NT2/D1 (cell line): ENCODE measurements at regions not wholly inside any gene's neighbourhood (a gene's known extent, or its start where the extent isn't known, plus 50 kb on each side); places are given as distances from the start of the nearest gene placed in this dataset.
"Not testable (repeated sequence)": the region's sequence is repeated elsewhere in the genome, so short reads cannot be mapped to it uniquely, and the experiment has no call there.

Experiments used
- DNase-seq: peaks from one replicate; pipeline ENCODE4 v3.0.0-alpha.2; 2011; ENCODE audit warnings: low read depth, low spot score
- H3K27me3 ChIP-seq: 2 replicates; pipeline ENCODE4 v1.6.0; 2011; ENCODE audit warnings: mild to moderate bottlenecking; ENCODE audit not compliant: insufficient read length, insufficient read depth
- H3K36me3 ChIP-seq: 2 replicates; pipeline ENCODE4 v1.6.1; 2011; ENCODE audit warnings: mild to moderate bottlenecking, low read length, mixed read lengths; ENCODE audit not compliant: insufficient read depth, insufficient read length
- H3K4me1 ChIP-seq: 2 replicates; pipeline ENCODE4 v1.5.1; 2011; ENCODE audit not compliant: insufficient read depth, insufficient read length
- H3K4me3 ChIP-seq: 2 replicates; pipeline ENCODE4 v1.5.1; 2011; ENCODE audit warnings: low read depth; ENCODE audit not compliant: insufficient read length
- H3K9ac ChIP-seq: 2 replicates; pipeline ENCODE4 v1.6.0; 2011; ENCODE audit warnings: low read depth; ENCODE audit not compliant: insufficient read length
- H3K9me3 ChIP-seq: 2 replicates; pipeline ENCODE4 v1.5.1; 2011; ENCODE audit warnings: mild to moderate bottlenecking, low read length; ENCODE audit not compliant: insufficient read depth
- SUZ12 ChIP-seq: IDR thresholded peaks from 2 replicates; pipeline ENCODE4 v1.6.1; 2011; ENCODE audit not compliant: insufficient read length, insufficient read depth; ENCODE audit errors: extremely low read depth
- YY1 ChIP-seq: IDR thresholded peaks from 2 replicates; pipeline ENCODE4 v1.6.1; 2011; ENCODE audit not compliant: insufficient read length, insufficient read depth
- ZNF274 ChIP-seq: IDR thresholded peaks from 2 replicates; pipeline ENCODE4 v1.6.1; 2011; ENCODE audit warnings: mild to moderate bottlenecking, low read depth, low read length

DNA sequence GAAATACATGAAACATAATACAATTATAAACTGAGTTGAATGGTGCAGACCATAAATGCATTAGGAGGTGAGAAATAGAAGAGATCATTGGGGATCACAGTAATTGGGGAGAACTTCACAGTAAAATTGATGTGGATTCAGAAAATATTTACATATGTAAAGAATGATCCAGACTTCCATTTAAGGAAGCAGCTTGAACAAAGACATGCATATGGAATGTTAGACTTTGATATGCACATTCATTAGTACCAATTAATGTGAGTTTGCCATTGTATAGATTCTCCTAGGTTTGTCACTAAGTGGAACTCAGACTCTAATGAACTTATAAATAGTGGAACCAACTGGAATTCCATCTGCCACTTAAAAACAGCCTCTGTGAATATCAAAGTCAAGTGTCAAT is 235.6 kb downstream of the PARM1 start:
- no peak overlapping the region for H3K9ac ChIP-seq
- H3K9me3 ChIP-seq = peaks cover 10% of the 10 kb centered on the region; the same call in 1 of the 2 replicates
- H3K36me3 ChIP-seq = no peaks in the 10 kb centered on the region
- no peak for DNase-seq
- no peaks in the 10 kb centered on the region for H3K27me3 ChIP-seq
- no peak for TF ChIP-seq YY1
- no peak for TF ChIP-seq ZNF274
- TF ChIP-seq SUZ12 = no peak
- H3K4me3 ChIP-seq = no peak overlapping the region
- H3K4me1 ChIP-seq = no peaks in the 10 kb centered on the region

DNA sequence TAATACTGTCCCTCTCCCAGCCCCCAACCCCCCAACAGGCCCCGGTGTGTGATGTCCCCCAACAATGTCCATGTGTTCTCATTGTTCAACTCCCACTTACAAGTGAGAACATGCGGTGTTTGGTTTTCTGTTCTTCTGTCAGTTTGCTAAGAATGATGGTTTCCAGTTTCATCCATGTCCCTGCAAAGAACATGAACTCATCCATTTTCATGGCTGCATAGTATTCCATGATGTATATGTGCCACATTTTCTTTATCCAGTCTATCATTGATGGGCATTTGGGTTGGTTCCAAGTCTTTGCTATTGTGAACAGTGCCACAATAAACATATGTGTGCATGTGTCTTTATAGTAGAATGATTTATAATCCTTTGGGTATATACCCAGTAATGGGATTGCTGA is 232.2 kb downstream of the PARM1 start:
- not testable (repeated sequence) for H3K36me3 ChIP-seq, H3K9me3 ChIP-seq, DNase-seq, H3K4me1 ChIP-seq, H3K9ac ChIP-seq, H3K27me3 ChIP-seq, H3K4me3 ChIP-seq

DNA sequence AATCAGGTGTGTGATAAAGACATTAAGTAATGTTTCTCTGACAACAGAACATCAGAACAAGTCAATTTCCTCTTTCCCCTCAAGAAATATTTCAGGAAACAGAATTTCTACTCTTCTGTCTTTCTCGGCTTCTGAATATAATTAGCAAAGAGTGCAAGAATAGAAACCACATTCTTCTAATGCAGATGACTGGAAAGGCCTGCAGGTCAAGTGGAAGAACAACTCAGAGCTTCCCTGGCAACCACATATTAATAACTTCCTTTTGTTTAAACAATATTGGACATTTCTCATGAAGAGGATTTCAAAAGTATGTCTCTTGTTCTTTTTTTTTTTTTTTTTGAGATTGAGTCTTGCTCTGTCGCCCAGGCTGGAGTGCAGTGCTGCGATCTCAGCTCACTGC is 225.5 kb downstream of the PARM1 start:
- H3K36me3 ChIP-seq = no peaks in the 10 kb centered on the region
- H3K9me3 ChIP-seq = peaks cover 10% of the 10 kb centered on the region
- no peak for DNase-seq
- no peaks in the 10 kb centered on the region for H3K4me1 ChIP-seq
- TF ChIP-seq YY1 (no peak), SUZ12 (no peak), ZNF274 (no peak)
- no peak overlapping the region for H3K9ac ChIP-seq
- no peaks in the 10 kb centered on the region for H3K27me3 ChIP-seq
- no peak overlapping the region for H3K4me3 ChIP-seq

DNA sequence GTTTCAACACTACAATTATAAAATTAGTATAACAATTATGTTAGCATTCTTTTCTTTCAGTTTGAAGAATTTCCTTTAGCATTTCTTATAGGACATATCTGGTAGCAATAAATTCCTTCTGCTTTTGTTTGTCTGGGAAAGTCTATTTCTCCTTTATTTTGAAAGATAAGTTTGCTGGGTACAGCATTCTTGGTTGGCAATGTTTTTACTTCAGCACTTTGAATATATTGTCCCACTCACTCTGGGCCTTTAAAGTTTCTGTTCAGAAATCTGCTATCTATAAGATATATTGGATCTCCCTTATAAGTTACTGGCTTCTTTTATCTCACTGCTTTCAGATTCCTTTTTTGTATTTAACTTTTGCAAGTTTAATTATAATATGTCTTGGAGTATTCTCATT is 222.1 kb downstream of the PARM1 start:
- Histone ChIP-seq H3K9me3 (peaks cover 10% of the 10 kb centered on the region), H3K27me3 (no peaks in the 10 kb centered on the region), H3K9ac (no peak overlapping the region), H3K4me1 (no peaks in the 10 kb centered on the region), H3K4me3 (no peak overlapping the region), H3K36me3 (no peaks in the 10 kb centered on the region)
- TF ChIP-seq ZNF274 (no peak), YY1 (no peak), SUZ12 (no peak)
- no peak for DNase-seq

DNA sequence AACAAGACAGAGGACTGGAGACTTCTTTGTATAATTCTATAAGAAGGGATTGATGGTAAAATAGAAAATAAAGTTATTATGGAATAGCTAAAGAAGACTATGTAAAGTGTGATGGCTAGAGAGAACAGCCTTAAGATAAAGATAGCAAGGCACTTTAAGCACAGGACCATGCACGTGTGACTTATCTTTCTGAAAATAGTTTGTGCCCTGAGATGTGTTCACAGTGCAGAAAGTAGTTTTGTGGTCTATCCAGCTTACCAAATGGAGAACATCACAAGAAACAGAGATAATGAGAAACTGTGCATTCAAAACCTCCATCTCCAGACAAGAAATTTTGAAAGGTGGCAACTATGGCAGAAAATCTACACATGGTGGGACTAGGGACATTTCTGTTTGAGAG is 213.3 kb downstream of the PARM1 start:
- no peaks in the 10 kb centered on the region for H3K36me3 ChIP-seq
- TF ChIP-seq ZNF274 (no peak), SUZ12 (no peak), YY1 (no peak)
- DNase-seq = no peak

DNA sequence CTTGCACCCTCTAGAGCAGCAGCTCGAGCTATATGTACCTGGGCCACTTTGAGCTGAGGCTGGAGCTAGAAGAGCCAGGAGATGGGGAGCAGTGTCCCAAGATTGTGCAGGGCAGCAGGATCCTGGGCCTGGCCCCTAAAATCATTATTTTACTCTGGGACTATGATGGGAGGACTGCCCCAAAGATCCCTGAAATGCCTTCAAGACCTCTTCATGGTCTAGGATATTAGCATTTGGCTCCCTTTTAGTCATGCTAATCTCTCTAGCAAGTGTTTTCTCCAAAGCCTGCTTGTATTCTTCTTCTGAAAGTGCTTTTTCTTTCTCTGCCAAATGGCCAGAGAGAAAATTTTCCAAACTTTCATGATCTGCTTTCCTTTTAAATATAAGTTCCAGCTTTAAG is 211.6 kb downstream of the PARM1 start:
- TF ChIP-seq SUZ12 = no peak
- TF ChIP-seq ZNF274 = no peak
- no peak for TF ChIP-seq YY1
- no peaks in the 10 kb centered on the region for H3K9me3 ChIP-seq
- DNase-seq = no peak
- no peaks in the 10 kb centered on the region for H3K4me1 ChIP-seq
- H3K4me3 ChIP-seq = no peak overlapping the region
- no peaks in the 10 kb centered on the region for H3K27me3 ChIP-seq
- no peak overlapping the region for H3K9ac ChIP-seq
- no peaks in the 10 kb centered on the region for H3K36me3 ChIP-seq

More for the DNA sequence above, 213.3 kb downstream of the PARM1 start:
- no peaks in the 10 kb centered on the region for H3K27me3 ChIP-seq
- H3K4me1 ChIP-seq = no peaks in the 10 kb centered on the region
- H3K9me3 ChIP-seq = no peaks in the 10 kb centered on the region
- no peak overlapping the region for H3K9ac ChIP-seq
- no peak overlapping the region for H3K4me3 ChIP-seq

DNA sequence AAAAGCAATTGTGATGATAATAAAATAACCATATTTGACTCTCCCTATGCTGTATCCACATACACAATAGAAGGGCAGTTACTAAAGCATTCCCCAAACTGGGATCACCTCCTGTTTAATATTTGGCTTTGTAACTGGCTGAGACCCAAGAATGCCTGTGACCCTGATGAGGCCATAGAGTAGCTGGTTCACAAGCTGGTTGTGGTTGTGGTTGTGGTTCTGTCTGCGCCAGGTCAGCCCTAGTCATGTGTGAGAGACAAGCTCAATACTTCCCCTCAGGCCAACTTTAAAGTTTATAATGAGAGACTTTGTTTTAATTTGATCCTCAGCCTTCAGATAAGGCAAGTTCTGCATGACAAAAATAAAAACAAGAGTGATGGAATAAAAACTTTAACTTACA is 209.9 kb downstream of the PARM1 start:
- DNase-seq = no peak
- H3K4me3 ChIP-seq = no peak overlapping the region
- no peak for TF ChIP-seq YY1
- no peak for TF ChIP-seq SUZ12
- no peak for TF ChIP-seq ZNF274
- no peaks in the 10 kb centered on the region for H3K4me1 ChIP-seq
- H3K36me3 ChIP-seq = no peaks in the 10 kb centered on the region
- no peak overlapping the region for H3K9ac ChIP-seq
- no peaks in the 10 kb centered on the region for H3K9me3 ChIP-seq
- no peaks in the 10 kb centered on the region for H3K27me3 ChIP-seq

DNA sequence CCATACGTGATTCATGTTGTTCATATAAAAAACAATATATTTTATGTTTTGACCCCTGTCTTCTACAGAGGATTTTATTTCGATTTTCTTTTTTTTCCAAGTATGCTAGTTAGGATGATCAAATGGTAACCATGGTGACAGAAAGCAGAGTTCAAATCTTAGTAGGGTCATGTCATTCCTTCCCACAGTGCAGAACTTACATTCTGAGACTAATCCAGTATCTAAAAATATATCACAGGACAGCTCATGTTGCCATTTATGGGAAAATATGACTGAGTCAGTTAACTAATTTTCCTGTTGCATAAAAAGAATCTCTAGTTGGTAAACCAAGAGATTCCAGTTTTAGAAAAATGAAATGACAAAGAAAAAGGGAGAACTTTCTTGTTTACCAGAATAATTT is 209.5 kb downstream of the PARM1 start:
- no peaks in the 10 kb centered on the region for H3K27me3 ChIP-seq
- no peaks in the 10 kb centered on the region for H3K4me1 ChIP-seq
- DNase-seq = no peak
- H3K9me3 ChIP-seq = no peaks in the 10 kb centered on the region
- H3K36me3 ChIP-seq = no peaks in the 10 kb centered on the region
- H3K4me3 ChIP-seq = no peak overlapping the region
- H3K9ac ChIP-seq = no peak overlapping the region
- TF ChIP-seq YY1 (no peak), ZNF274 (no peak), SUZ12 (no peak)
